ENCODE measurements at regions not wholly inside any gene's neighbourhood (a gene's known extent, or its start where the extent isn't known, plus 50 kb on each side); places are given as distances from the start of the nearest gene placed in this dataset.

- Histone ChIP-seq H3K9ac (ENCODE audit: insufficient read length, low read depth) (no peak overlapping the region), H3K4me1 (ENCODE audit: insufficient read depth, insufficient read length) (no peaks in the 10 kb centered on the region), H3K4me3 (ENCODE audit: insufficient read length, low read depth) (no peak overlapping the region), H3K36me3 (ENCODE audit: insufficient read depth, insufficient read length, low read length) (no peaks in the 10 kb centered on the region), H3K27me3 (ENCODE audit: insufficient read depth, insufficient read length) (no peaks in the 10 kb centered on the region), H3K9me3 (ENCODE audit: insufficient read depth, low read length) (peaks cover 18% of the 10 kb centered on the region)
- TF ChIP-seq YY1 (IDR thresholded peaks at IDR 0.05; ENCODE audit: insufficient read depth, insufficient read length) = no peak
- TF ChIP-seq SUZ12 (IDR thresholded peaks at IDR 0.05; ENCODE audit: extremely low read depth, insufficient read depth, insufficient read length) = no peak
- no peak for TF ChIP-seq ZNF274 (IDR thresholded peaks at IDR 0.05; ENCODE audit: low read depth, low read length)
- no peak for DNase-seq (ENCODE audit: low read depth, low spot score)
Measured at GRCh38 chr12:11573880-11574279, 75.6 kb upstream of the ETV6 start.

GRCh38 chr12:11576104-11576503 lies 73.4 kb upstream of the ETV6 start:
- TF ChIP-seq YY1 (IDR thresholded peaks at IDR 0.05; ENCODE audit: insufficient read depth, insufficient read length) = no peak
- TF ChIP-seq SUZ12 (IDR thresholded peaks at IDR 0.05; ENCODE audit: extremely low read depth, insufficient read depth, insufficient read length) = no peak
- no peak for TF ChIP-seq ZNF274 (IDR thresholded peaks at IDR 0.05; ENCODE audit: low read depth, low read length)
- no peak for DNase-seq (ENCODE audit: low read depth, low spot score)
- no peak overlapping the region for H3K9ac ChIP-seq (ENCODE audit: insufficient read length, low read depth)

DNA sequence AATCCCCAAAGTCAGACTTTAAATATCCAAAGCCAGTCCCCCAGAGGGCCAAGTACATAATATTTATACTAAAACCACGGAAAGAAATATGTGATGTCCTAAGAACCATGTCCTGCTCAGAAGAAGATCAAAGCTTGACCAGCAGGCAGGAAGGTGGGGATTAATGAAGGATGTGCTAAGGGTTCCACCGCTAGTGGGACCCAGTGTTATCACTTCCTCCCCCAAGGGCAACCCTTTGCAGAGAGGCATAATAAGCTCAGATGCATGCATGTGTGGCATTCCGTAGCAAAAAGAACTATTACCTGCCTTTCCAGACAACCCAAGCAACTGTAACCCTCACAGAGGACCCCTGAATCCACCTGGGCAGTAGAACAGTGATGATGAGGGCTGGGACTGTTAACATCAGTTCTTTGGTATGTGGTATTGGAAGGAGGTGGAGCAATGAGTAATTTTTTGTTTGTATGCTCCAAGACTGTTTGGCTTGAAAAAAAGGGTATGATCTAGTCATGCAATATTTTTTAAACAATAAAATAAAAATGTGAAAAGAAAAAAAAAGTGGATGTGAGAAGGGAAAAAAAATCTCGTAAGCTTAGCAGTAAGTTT lies 71.7 kb upstream of the ETV6 start:
- Histone ChIP-seq H3K4me1 (ENCODE audit: insufficient read depth, insufficient read length) (peaks cover 10% of the 10 kb centered on the region), H3K9ac (ENCODE audit: insufficient read length, low read depth) (no peak overlapping the region), H3K9me3 (ENCODE audit: insufficient read depth, low read length) (peaks cover 18% of the 10 kb centered on the region), H3K4me3 (ENCODE audit: insufficient read length, low read depth) (no peak overlapping the region), H3K36me3 (ENCODE audit: insufficient read depth, insufficient read length, low read length) (no peaks in the 10 kb centered on the region), H3K27me3 (ENCODE audit: insufficient read depth, insufficient read length) (no peaks in the 10 kb centered on the region)
- TF ChIP-seq ZNF274 (IDR thresholded peaks at IDR 0.05; ENCODE audit: low read depth, low read length) (no peak), YY1 (IDR thresholded peaks at IDR 0.05; ENCODE audit: insufficient read depth, insufficient read length) (no peak), SUZ12 (IDR thresholded peaks at IDR 0.05; ENCODE audit: extremely low read depth, insufficient read depth, insufficient read length) (no peak)
- DNase-seq (ENCODE audit: low read depth, low spot score) = no peak

More at GRCh38 chr12:11576104-11576503, 73.4 kb upstream of the ETV6 start:
- H3K27me3 ChIP-seq (ENCODE audit: insufficient read depth, insufficient read length) = no peaks in the 10 kb centered on the region
- H3K4me1 ChIP-seq (ENCODE audit: insufficient read depth, insufficient read length) = peaks cover 9% of the 10 kb centered on the region
- peaks cover 18% of the 10 kb centered on the region for H3K9me3 ChIP-seq (ENCODE audit: insufficient read depth, low read length)
- H3K4me3 ChIP-seq (ENCODE audit: insufficient read length, low read depth) = no peak overlapping the region
- H3K36me3 ChIP-seq (ENCODE audit: insufficient read depth, insufficient read length, low read length) = no peaks in the 10 kb centered on the region

- DNase-seq (ENCODE audit: low read depth, low spot score) = no peak
- Histone ChIP-seq H3K9me3 (ENCODE audit: insufficient read depth, low read length) (peaks cover 18% of the 10 kb centered on the region), H3K9ac (ENCODE audit: insufficient read length, low read depth) (no peak overlapping the region), H3K36me3 (ENCODE audit: insufficient read depth, insufficient read length, low read length) (no peaks in the 10 kb centered on the region), H3K4me3 (ENCODE audit: insufficient read length, low read depth) (no peak overlapping the region), H3K4me1 (ENCODE audit: insufficient read depth, insufficient read length) (peaks cover 10% of the 10 kb centered on the region), H3K27me3 (ENCODE audit: insufficient read depth, insufficient read length) (no peaks in the 10 kb centered on the region)
- TF ChIP-seq YY1 (IDR thresholded peaks at IDR 0.05; ENCODE audit: insufficient read depth, insufficient read length) = no peak
- no peak for TF ChIP-seq SUZ12 (IDR thresholded peaks at IDR 0.05; ENCODE audit: extremely low read depth, insufficient read depth, insufficient read length)
- no peak for TF ChIP-seq ZNF274 (IDR thresholded peaks at IDR 0.05; ENCODE audit: low read depth, low read length)
Measured at GRCh38 chr12:11578461-11578993, 70.9 kb upstream of the ETV6 start.

GRCh38 chr12:11580125-11580751 lies 69.2 kb upstream of the ETV6 start:
- H3K9ac ChIP-seq (ENCODE audit: insufficient read length, low read depth) = no peak overlapping the region
- H3K9me3 ChIP-seq (ENCODE audit: insufficient read depth, low read length) = peaks cover 7% of the 10 kb centered on the region
- no peak for TF ChIP-seq ZNF274 (IDR thresholded peaks at IDR 0.05; ENCODE audit: low read depth, low read length)
- TF ChIP-seq SUZ12 (IDR thresholded peaks at IDR 0.05; ENCODE audit: extremely low read depth, insufficient read depth, insufficient read length) = no peak
- TF ChIP-seq YY1 (IDR thresholded peaks at IDR 0.05; ENCODE audit: insufficient read depth, insufficient read length) = no peak
- H3K4me3 ChIP-seq (ENCODE audit: insufficient read length, low read depth) = no peak overlapping the region
- peaks cover 10% of the 10 kb centered on the region for H3K4me1 ChIP-seq (ENCODE audit: insufficient read depth, insufficient read length)
- no peak for DNase-seq (ENCODE audit: low read depth, low spot score)
- no peaks in the 10 kb centered on the region for H3K36me3 ChIP-seq (ENCODE audit: insufficient read depth, insufficient read length, low read length)
- H3K27me3 ChIP-seq (ENCODE audit: insufficient read depth, insufficient read length) = no peaks in the 10 kb centered on the region

DNA sequence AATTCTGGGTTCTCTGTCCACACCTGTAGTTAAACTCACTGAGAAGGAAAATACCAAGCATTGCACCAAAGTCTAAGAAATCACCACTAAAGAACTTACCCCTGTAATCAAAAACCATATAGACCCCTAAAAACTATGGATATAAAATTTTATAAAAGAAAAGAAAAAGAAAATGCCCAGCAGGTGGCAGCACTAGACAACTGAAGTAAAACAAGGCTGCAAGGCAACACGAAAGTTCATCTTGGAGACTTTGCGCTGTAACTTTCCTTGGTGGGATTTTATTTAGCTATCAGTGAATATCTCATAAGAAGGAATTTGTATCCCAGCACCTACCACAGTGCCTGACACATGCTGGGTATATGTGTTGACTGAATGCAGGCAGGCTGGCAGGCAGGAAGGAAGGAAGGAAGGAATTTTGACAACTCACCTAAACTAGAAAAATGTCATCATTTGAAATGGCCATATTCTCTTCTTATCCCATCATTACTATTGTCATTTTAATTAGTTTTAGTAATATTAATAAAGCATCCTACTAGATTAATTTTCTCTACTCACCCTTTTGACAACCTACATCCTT lies 68.2 kb upstream of the ETV6 start:
- H3K27me3 ChIP-seq (ENCODE audit: insufficient read depth, insufficient read length) = no peaks in the 10 kb centered on the region
- TF ChIP-seq YY1 (IDR thresholded peaks at IDR 0.05; ENCODE audit: insufficient read depth, insufficient read length) (no peak), SUZ12 (IDR thresholded peaks at IDR 0.05; ENCODE audit: extremely low read depth, insufficient read depth, insufficient read length) (no peak), ZNF274 (IDR thresholded peaks at IDR 0.05; ENCODE audit: low read depth, low read length) (no peak)
- no peak overlapping the region for H3K9ac ChIP-seq (ENCODE audit: insufficient read length, low read depth)
- H3K4me3 ChIP-seq (ENCODE audit: insufficient read length, low read depth) = no peak overlapping the region
- H3K36me3 ChIP-seq (ENCODE audit: insufficient read depth, insufficient read length, low read length) = no peaks in the 10 kb centered on the region
- DNase-seq (ENCODE audit: low read depth, low spot score) = peak; percentile 90
- peaks cover 10% of the 10 kb centered on the region for H3K4me1 ChIP-seq (ENCODE audit: insufficient read depth, insufficient read length)
- H3K9me3 ChIP-seq (ENCODE audit: insufficient read depth, low read length) = peaks cover 7% of the 10 kb centered on the region

DNA sequence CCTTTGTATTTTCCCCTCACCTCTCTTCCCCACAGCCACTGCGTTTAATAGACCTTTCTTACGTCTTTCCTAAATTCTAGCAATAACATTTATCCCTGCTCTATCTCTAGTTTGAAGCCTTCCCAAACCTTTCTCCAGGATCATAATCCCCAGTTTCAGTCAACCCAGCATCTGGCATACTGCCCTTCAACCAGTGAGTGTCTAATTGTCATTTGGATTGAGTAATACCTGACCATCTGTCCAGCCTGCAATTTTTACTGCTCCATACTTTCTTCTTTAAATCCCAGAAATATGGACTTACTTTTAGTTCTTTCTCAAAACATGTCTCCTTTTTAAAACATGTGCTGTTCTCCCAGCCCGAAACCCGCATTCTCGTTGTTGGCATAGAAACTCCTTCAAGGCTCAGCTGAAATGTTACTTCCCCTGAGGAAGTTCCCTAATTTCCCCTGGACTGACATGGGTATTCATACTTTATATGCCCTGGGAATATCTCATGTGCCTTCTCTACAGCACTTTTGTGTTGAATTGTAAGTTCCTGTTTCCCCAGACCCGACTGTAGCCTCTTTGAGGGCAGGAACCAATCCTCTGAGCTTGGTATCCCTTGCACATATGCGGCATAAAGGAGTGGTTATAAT lies 65.1 kb upstream of the ETV6 start:
- H3K27me3 ChIP-seq (ENCODE audit: insufficient read depth, insufficient read length) = no peaks in the 10 kb centered on the region
- H3K9ac ChIP-seq (ENCODE audit: insufficient read length, low read depth) = no peak overlapping the region
- TF ChIP-seq YY1 (IDR thresholded peaks at IDR 0.05; ENCODE audit: insufficient read depth, insufficient read length) = no peak
- no peak for TF ChIP-seq SUZ12 (IDR thresholded peaks at IDR 0.05; ENCODE audit: extremely low read depth, insufficient read depth, insufficient read length)
- no peak for TF ChIP-seq ZNF274 (IDR thresholded peaks at IDR 0.05; ENCODE audit: low read depth, low read length)
- H3K4me3 ChIP-seq (ENCODE audit: insufficient read length, low read depth) = no peak overlapping the region
- DNase-seq (ENCODE audit: low read depth, low spot score) = no peak
- no peaks in the 10 kb centered on the region for H3K36me3 ChIP-seq (ENCODE audit: insufficient read depth, insufficient read length, low read length)
- H3K4me1 ChIP-seq (ENCODE audit: insufficient read depth, insufficient read length) = peaks cover 10% of the 10 kb centered on the region
- no peaks in the 10 kb centered on the region for H3K9me3 ChIP-seq (ENCODE audit: insufficient read depth, low read length)
